HG03196 (cell line): ENCODE measurements at regions not wholly inside any gene's neighbourhood (a gene's known extent, or its start where the extent isn't known, plus 50 kb on each side); places are given as distances from the start of the nearest gene placed in this dataset.
"Not testable (repeated sequence)": the region's sequence is repeated elsewhere in the genome, so short reads cannot be mapped to it uniquely, and the experiment has no call there.

ENCODE experiments used
- ATAC-seq: cut with Tn5 transposase; IDR thresholded peaks from one replicate; pipeline ENCODE4 v1.9.1; 2021; ENCODE audit not compliant: unreplicated experiment

DNA sequence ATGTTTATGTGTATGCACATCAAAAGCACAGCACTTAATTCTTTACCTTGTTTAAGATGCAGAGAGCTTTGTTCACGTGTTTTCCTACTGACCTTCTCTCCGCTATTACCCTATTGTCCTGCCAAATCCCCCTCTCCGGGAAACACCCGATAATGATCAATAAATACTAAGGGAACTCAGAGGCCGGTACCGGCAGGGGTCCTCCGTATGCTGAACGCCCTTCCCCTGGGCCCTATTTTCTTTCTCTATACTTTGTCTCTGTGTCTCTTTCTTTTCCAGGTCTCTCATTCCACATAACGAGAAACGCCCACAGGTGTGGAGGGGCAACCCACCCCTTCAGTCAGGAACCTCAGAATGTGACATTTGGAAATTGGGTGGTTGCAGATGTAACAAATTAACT is 160.1 kb downstream of the ADRA2C start:
- ATAC-seq = not testable (repeated sequence)

DNA sequence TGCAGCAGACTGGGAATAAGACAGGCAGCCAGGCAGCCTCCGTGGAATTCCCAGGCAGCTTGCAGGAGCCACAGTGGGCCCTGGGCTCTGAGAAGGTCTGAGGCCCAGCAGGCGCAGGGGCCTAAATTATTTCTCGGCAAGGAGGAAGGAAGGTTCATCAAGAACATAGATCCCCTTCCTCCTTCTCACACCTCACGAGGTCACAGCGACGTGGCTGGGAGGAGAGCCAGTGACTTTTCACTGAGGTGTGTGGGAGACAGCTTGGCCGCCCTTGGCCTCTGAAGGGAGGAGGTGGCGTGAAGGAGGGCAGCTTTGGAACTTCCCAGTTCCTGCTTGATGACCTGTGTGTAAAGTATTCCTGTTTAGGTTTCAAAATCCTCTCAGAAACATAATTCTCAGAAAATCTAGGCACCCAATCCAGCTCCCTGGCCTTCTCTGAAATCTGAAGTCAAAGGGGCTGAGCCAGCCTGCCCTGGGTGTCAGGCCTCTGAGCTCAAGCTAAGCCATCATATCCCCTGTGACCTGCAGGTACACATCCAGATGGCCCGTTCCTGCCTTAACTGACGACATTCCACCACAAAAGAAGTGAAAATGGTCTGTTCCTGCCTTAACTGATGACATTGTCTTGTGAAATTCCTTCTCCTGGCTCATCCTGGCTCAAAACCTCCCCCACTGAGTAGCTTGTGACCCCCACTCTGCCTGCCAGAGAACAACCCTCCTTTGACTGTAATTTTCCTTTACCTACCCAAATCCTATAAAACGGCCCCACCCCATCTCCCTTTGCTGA is 161.0 kb downstream of the ADRA2C start:
- ATAC-seq = not testable (repeated sequence)

DNA sequence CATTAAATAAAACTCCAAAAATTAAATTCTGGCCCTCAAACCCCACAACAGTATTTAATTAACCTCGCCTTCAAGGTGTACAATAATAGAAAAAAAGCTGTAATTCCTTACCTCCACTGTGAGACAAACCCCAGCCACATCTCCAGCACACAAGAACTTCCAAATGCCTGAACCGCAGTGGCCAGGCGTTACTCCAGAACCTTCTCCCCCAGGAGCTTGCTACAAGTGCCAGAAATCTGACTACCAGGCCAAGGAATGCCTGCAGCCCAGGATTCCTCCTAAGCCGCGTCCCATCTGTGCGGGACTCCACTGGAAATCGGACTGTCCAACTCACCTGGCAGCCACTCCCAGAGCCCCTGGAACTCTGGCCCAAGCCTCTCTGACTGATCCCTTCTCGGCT is 163.2 kb downstream of the ADRA2C start:
- ATAC-seq = not testable (repeated sequence)

DNA sequence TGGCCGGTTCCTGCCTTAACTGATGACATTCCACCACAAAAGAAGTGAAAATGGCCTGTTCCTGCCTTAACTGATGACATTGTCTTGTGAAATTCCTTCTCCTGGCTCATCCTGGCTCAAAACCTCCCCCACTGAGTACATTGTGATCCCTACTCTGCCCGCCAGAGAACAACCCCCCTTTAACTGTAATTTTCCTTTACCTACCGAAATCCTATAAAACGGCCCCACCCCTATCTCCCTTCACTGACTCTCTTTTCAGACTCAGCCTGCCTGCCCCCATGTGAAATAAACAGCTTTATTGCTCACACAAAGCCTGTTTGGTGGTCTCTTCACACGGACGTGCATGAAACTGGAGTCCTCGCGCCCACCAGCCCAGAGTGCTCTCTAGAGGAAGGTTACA is 166.5 kb downstream of the ADRA2C start:
- ATAC-seq = not testable (repeated sequence)

DNA sequence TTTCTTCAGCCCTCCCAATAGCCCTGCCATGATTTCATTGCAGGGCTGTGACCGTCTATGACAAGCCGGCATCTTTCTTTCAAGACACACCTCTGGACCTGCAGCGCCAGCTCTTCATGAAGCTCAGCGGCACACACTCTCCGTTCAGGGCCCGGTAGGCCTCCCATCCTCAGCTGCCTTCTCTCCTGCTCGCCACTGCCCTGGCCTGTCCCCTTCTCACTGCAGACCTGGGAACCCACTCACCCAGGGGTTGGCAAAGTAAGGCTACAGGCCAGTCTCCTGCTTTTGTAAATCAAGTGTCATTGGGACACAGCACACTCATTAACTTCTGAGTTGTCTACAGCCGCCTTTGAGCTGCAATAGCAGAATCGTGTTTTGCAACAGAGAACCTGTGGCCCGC is 169.2 kb downstream of the ADRA2C start:
- ATAC-seq = not testable (repeated sequence)

DNA sequence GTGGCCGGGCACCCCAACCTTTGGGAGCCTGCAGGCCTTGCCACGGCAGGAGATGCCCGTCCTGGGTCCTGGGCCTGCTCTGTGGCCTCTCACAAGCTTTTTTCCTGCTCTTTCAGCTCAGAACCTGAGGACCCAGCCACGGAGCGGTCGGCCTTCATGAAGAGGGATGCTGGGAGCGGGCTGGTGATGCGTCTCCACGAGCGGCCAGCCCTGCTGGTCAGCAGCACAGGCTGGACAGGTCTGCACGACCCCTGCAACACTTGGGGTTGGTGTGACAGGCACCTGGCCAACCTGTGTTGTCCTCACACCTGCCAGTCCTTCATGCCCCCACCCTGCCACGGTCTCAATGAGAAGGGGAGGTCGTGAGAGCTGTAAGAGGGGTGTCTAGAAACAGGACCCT is 170.0 kb downstream of the ADRA2C start:
- ATAC-seq = no peak

DNA sequence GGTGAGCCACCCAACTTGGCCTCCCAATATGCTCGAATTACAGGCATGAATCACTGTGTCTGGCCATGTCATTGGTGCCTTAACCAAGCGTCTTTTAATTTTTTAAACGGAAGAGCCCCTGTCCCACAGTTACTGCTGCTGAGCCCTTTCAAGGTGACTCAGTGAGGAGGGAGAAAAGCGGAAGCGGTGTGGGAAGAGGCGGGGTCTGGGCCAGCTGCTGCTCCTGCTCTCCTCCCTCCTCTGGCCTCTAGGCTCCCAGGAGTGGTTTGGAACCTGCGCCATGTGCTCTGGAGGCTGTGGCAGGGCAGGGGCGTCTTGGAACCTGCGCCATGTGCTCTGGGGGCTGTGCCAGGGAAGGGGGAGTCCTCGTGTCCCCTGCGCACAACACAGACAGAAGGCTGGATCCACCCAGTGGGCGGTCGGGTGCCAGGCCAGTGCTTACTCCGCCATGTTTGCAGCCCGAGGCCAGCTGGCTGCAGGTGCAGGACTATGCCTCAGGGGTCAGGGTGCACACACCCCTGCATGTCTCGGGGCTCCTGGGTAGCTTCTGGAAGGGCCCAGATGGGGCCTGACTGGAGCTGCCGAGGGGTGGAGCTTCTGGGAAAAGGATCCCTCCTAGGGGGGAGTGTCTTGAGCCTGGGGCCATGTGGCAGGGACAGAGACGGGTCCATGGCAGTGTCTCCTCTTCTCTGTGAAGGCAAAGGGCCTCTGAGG is 171.8 kb downstream of the ADRA2C start:
- not testable (repeated sequence) for ATAC-seq

DNA sequence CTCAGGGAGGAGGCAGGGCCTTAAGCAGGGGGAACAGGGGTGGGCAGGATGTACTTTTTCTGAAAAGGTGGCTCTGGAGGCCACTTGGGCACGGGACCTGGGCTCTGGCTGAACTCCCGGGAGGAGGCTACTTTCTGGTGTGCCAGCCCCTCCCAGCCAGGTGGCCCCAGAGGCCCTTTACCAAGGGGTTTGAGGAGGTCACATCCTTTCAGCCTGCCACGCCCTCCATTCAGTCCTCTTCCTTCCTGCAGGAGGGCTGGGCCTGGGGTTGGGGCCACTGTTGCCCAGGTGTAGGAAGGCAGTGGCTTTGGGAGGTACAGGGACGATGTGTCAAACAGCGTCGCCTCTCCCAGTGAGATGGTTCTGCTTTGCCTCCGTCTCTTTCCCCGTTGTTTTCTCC is 172.5 kb downstream of the ADRA2C start:
- not testable (repeated sequence) for ATAC-seq

DNA sequence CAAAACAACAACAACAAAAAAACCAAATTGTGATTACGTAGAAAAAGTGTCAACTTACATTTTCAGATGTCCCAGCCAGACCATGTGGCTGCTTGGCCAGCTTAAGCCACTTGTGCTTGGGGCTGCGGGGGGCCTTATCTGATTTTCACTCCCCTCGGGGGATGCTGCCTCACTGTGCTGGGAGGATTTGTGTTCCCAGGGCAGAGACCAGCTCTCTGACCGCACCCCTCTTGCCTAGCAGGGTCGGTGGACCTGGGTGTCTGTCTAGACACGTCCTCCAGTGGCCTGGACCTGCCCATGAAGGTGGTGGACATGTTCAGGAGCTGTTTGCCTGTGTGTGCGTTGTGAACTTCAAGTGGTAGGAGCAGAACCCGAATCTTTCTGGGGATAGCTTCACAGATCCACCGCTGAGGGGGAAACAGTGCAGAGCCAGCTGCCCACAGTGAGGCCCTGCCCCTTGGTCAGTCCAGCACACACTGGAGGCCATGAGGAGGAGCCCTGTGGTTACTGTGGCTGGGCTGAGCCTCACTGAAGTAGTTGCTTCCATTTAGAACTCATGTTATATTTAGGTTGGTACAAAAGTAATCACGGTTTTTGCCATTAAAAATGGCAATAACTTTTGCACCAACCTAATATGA is 173.9 kb downstream of the ADRA2C start:
- not testable (repeated sequence) for ATAC-seq

DNA sequence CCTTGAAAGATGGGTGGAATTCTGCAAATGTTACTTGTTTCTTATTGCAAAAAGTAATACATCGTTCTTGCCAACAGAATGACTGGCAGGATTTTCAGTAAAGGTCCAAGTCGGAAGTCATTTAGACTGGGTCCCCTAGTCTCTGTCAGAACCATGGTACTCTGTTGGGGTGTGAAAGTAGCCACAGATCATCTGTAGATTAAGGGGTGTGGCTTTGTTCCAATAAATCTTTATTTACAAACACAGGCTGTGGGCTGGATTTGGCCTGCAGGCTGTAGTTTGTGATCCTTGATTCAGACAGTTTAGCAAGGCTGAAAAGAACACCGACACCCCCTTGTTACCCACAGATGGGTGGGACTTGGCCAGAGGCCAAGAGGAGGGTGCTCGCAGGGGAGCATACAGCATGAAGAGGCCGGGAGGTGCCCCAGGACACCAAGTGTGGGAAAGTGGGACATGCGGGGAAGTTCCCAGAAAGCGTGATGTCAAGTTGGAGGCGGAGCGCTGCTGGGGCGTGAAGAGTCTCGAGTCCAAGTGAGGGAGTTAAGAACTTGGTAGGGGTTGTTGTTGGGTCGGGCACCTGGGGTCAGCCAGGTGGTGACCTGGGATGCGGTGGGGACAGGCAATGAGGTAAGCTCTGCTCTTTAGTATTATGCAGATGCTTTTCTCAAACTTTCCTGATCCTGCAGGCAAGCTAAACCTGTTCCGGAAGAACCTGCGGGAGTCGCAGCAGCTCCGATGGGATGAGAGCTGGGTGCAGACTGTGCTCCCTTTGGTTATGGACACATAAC is 175.7 kb downstream of the ADRA2C start:
- not testable (repeated sequence) for ATAC-seq

DNA sequence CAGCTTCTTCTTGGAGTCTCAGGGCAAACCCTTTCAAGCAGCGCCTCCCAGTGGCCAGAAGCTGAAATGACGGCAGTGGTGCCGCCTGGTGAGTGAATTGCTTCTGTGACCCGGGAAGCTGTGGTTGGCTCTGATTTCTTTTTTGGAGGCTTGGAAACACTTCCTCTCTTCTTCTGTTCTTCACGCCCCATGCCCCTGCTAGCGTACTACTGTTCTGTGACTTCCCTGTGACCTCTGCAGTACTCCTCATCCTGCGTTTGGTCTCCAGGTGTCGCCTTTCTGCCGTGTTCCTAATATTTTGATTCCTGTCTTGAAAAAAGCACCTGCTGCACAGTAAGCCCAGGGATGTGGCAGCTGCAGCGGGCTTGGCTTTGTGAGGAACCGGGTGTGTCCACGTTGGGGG is 176.4 kb downstream of the ADRA2C start:
- ATAC-seq = not testable (repeated sequence)

DNA sequence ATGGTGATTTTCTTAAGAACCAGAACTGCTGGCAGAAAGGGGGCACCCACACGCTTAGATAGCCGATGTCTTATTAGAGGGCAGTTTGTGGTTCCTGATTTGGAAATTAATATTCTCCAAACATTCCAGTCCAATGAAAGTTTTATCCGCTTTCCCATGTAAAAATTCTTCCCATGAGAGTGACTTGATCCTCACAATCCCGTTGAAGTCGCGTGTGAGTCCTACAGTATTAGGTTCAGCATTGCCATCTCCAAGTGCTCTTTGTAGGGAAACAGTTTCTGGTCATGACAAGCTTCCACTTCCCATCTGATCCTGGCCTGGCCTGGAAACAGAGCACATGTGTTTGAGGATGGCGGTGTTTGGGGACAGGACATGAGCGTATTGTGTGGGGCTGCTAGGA is 176.9 kb downstream of the ADRA2C start:
- not testable (repeated sequence) for ATAC-seq

DNA sequence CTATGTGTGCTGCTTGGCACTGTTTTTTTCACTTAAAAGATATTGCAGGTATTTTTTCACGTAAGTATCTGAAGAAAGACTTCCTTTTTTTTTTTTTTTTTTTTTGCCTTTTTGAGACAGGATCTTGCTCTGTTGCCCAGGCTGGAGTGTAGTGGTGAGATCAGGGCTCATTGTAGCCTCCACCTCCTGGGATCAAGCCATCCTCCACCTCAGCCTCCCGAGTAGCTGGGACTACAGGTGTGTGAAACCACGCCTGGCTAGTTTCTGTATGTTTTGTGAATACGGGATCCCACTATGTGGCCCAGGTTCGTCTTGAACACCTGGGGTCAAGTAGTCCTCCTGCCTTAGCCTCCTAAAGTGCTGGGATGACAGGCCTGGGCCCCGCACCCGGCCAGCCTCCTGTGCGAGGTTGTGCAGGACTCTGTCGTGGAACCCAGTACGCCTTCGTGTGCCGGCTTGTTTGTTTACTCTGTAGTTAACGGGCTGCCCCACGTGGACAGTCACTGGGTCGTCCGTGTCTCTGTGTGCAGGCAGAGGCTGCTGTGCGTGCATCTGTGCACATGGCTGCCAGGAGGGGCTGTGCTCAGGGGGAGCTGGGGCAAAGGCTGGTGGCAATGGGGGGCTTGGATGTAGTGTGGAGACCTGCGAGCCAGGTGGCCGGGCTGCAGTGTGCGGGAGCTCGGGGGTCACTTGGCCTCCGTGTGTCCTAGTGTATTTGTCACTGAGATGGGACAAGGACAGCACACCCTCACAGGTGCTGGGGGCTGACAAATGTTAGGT is 179.5 kb downstream of the ADRA2C start:
- no peak for ATAC-seq

DNA sequence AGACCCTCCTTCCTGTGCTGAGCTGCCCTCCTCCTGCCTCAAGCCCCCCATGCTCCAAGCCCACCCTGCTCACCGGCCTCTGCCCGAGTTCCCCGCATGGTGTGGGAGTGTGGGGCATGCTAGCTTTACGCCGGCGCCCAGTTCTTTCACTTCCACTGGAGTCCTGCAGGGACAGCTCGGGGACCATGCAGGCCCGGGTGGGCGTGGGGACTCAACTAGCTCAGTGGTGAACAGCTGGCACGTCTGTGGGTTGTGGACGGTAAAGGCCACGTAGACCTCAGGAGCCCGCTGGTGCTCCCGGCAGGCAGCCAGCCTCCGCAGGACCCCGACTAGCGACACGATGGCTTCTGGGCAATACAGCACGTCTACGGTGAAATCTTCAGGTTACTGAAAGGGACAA is 180.4 kb downstream of the ADRA2C start:
- ATAC-seq = not testable (repeated sequence)

DNA sequence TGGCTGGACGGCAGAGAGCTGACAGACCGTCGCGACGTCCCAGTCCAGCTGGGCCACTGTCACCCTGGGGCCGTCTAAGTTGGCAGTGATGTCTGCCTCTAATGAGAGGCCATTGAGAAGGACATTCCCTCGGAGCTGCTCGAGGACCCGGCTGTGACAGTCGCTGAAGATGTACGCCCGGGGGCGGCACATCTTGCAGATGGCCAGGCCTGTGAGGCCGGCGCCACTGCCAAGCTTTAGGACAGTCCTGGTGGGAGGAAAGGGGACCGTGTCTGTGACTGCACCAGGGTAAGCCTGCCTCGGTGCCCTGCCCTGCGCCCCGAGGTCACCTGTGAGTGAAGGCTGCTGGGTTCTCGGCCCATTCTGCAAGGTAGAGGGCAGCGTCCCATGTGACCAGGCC is 181.6 kb downstream of the ADRA2C start:
- ATAC-seq = not testable (repeated sequence)

DNA sequence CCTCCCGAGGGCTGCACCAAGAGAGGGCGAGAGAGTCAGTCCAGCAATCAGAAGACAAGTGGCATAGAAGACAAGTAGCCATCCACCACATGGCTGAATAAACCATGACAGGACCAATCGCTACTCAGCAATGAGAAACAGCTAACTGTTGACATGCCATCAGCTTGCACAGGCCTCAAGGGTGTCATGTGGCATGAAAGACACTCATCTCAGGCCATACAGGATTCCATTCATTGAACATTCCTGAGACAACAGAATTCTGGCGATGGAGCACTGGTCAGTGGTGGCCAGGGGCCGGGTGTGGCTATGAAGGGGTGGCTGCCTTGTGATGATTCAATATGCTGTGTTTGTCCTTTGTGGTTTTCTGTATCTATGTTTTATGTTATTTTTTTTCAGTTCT is 182.0 kb downstream of the ADRA2C start:
- ATAC-seq = not testable (repeated sequence)

DNA sequence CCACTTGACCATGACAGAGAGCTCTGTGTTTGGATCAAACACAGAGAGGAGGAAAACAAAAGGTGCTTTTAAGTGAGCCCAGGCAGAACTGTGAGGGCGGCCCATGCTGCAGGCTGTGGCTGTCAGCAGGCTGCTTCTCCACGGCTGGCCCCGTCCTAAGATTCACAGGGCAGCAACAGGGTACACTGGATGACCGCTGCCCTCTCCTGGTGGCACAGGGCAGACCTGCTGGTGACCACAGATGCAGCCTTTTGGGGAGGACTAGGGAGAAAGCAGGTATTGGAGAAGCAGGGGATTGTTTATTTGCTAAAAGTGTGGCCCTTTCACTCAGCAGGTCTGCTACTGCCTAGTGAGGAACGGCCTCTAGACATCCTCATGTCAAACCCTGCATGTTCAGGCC is 183.7 kb downstream of the ADRA2C start:
- not testable (repeated sequence) for ATAC-seq

DNA sequence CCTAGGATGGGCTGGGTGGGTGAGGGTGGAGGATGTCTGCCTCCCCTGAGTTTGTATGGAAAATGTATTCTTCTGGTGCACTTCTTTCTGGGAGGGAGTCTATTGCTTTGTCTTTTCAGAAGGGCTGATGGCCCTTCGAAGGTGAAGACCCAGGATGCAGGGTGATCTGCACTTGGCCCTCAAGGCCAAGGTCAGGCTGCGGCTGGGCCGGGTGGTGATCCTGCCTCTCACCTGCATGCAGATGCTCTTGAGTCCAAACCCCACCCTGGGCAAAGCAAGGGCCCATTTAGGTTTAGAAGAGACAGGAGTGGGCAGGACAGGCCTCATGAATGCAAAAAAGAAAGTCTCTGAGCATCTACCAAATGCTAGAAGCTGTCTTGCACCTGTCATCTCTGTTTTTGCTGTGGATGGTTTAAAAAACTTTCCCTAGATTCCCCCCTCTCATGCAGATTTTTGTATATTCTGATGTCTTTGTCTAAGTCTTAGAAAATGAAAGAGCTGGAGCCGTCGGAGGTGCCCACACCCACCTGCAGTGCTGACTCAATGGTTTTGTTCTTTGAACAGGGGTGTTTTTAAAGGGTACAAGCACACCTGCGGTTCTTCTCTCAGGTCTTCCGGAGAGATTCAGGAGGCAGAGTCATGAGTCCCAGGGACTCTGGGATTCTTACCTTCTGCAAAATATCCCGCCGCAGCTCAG is 186.4 kb downstream of the ADRA2C start:
- ATAC-seq = not testable (repeated sequence)

DNA sequence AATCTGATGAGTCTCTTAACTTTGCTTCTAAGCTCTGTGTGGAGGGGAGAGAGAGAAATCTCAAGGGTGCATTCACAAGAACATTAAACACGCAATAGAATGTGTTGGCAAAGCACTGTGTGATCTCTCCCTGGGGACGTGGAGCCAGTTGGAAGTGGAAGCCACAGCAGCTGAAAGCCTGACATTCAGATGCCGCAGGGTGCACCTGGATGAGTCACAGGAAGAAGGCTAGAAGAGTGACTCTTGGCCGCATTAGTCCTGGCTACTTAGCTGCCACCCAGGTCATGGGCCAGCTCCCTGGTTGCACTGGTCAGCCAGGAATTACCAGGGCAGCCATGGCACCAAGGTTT is 186.9 kb downstream of the ADRA2C start:
- not testable (repeated sequence) for ATAC-seq
